ENCODE measurements at regions not wholly inside any gene's neighbourhood (a gene's known extent, or its start where the extent isn't known, plus 50 kb on each side); places are given as distances from the start of the nearest gene placed in this dataset.

GRCh38 chr3:167188592-167188991 is 191.5 kb downstream of the ZBBX start:
- DNase-seq (ENCODE audit: low spot score) = no peak

- DNase-seq (ENCODE audit: low spot score) = no peak
Observed at GRCh38 chr3:167187221-167187620, 192.9 kb downstream of the ZBBX start.

- DNase-seq (ENCODE audit: low spot score) = no peak
Observed at GRCh38 chr3:167184511-167184910, 195.6 kb downstream of the ZBBX start.

- DNase-seq (ENCODE audit: low spot score) = no peak
Observed at GRCh38 chr3:167172377-167172776, 207.7 kb downstream of the ZBBX start.

- DNase-seq (ENCODE audit: low spot score) = no peak
Observed at GRCh38 chr3:167167491-167167890, 212.6 kb downstream of the ZBBX start.

- DNase-seq (ENCODE audit: low spot score) = no peak
Observed at GRCh38 chr3:167166594-167167253, 213.4 kb downstream of the ZBBX start.

- no peak for DNase-seq (ENCODE audit: low spot score)
Observed at GRCh38 chr3:167166012-167166411, 214.1 kb downstream of the ZBBX start.

- no peak for DNase-seq (ENCODE audit: low spot score)
Observed at GRCh38 chr3:167163580-167163979, 216.5 kb downstream of the ZBBX start.

GRCh38 chr3:167162083-167162482 is 218.0 kb downstream of the ZBBX start:
- no peak for DNase-seq (ENCODE audit: low spot score)

- no peak for DNase-seq (ENCODE audit: low spot score)
Observed at GRCh38 chr3:167160781-167161180, 219.3 kb downstream of the ZBBX start.

GRCh38 chr3:167151636-167152035 is 228.5 kb downstream of the ZBBX start:
- no peak for DNase-seq (ENCODE audit: low spot score)

- DNase-seq (ENCODE audit: low spot score) = no peak
Observed at GRCh38 chr3:167148136-167148535, 232.0 kb downstream of the ZBBX start.

GRCh38 chr3:167146911-167147310 is 233.2 kb downstream of the ZBBX start:
- DNase-seq (ENCODE audit: low spot score) = no peak

GRCh38 chr3:167125612-167126407 is 254.3 kb downstream of the ZBBX start:
- DNase-seq (ENCODE audit: low spot score) = peak; percentile 36

GRCh38 chr3:167120828-167121227 is 259.3 kb downstream of the ZBBX start:
- no peak for DNase-seq (ENCODE audit: low spot score)

- DNase-seq (ENCODE audit: low spot score) = no peak
Observed at GRCh38 chr3:167116120-167116922, 263.8 kb downstream of the ZBBX start.

GRCh38 chr3:167115331-167115934 is 264.7 kb downstream of the ZBBX start:
- no peak for DNase-seq (ENCODE audit: low spot score)

- no peak for DNase-seq (ENCODE audit: low spot score)
Observed at GRCh38 chr3:167114619-167115018, 265.5 kb downstream of the ZBBX start.

- DNase-seq (ENCODE audit: low spot score) = peak; percentile 4
Observed at GRCh38 chr3:167113035-167113830, 266.9 kb downstream of the ZBBX start.

- DNase-seq (ENCODE audit: low spot score) = peak; percentile 38
Observed at GRCh38 chr3:167110901-167111300, 269.2 kb downstream of the ZBBX start.

- no peak for DNase-seq (ENCODE audit: low spot score)
Observed at GRCh38 chr3:167109746-167110145, 270.4 kb downstream of the ZBBX start.

Measured in A172 (cell line).